ENCODE measurements at regions not wholly inside any gene's neighbourhood (a gene's known extent, or its start where the extent isn't known, plus 50 kb on each side); places are given as distances from the start of the nearest gene placed in this dataset.

DNA sequence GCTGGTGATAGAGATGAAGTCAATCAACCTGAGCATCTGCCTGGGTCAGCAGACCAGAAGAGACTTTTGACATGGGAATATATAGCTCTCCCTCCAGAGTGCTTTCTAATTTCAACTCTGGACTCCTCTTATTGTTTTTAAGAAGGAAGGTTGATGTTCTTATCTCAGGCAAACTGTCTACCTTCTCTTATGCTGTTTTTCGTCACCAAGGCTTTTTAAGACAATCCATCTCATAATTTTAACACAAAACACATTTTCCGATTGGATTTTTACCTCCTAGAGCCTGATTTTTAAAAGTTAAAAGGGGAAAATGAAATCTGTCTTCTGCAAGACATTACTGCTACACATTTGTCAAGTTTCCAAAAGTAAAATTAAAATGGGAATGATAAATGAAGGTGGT lies 368.7 kb upstream of the MIS18BP1 start (continued):
- TF ChIP-seq, protein P1, sequence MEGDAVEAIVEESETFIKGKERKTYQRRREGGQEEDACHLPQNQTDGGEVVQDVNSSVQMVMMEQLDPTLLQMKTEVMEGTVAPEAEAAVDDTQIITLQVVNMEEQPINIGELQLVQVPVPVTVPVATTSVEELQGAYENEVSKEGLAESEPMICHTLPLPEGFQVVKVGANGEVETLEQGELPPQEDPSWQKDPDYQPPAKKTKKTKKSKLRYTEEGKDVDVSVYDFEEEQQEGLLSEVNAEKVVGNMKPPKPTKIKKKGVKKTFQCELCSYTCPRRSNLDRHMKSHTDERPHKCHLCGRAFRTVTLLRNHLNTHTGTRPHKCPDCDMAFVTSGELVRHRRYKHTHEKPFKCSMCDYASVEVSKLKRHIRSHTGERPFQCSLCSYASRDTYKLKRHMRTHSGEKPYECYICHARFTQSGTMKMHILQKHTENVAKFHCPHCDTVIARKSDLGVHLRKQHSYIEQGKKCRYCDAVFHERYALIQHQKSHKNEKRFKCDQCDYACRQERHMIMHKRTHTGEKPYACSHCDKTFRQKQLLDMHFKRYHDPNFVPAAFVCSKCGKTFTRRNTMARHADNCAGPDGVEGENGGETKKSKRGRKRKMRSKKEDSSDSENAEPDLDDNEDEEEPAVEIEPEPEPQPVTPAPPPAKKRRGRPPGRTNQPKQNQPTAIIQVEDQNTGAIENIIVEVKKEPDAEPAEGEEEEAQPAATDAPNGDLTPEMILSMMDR (conservative IDR thresholded peaks at IDR 0.05; ENCODE audit: low read depth in 2 of 2) = no peak

DNA sequence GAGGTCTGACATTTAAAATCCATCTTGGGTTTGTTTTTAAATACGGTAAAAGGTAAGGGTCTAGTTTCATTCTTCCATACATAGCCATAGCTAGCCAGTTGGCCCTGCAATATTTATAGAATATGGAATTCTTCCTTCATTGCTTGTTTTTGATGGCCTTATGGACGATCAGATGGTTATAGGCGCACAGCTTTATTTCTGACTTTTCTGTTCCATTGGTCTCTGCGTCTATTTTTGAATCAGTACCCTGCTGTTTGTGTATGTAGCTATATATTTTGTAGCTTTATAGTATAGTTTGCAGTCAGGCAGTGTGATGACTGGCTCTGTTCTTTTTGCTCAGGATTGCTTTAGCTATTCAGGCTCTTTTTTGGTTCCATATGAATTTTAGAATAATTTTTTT lies 366.8 kb upstream of the MIS18BP1 start:
- H3K4me3 ChIP-seq = no peak overlapping the region
- no peak overlapping the region for H2AFZ ChIP-seq
- H3K9me2 ChIP-seq (ENCODE audit: insufficient read depth) = no peaks in the 10 kb centered on the region
- no peaks in the 10 kb centered on the region for H3K79me2 ChIP-seq (replicated peaks; ENCODE audit: insufficient read depth)
- Mint-ChIP-seq H3K4me1 (peaks cover 4% of the 10 kb centered on the region; the same call in 2 of the 3 replicates), H3K36me3 (ENCODE audit: low read depth) (no peaks in the 10 kb centered on the region), H3K4me3 (no peak overlapping the region), H3K27me3 (ENCODE audit: insufficient read depth, low read depth, poor library complexity) (no peaks in the 10 kb centered on the region), H3K27ac (no peak overlapping the region), H3K9me3 (no peaks in the 10 kb centered on the region)
- H3K4me1 ChIP-seq (ENCODE audit: insufficient read depth) = no peaks in the 10 kb centered on the region
- H3K27ac ChIP-seq (ENCODE audit: low read depth) = no peak overlapping the region
- ATAC-seq = no peak
- no peaks in the 10 kb centered on the region for H3K27me3 ChIP-seq (ENCODE audit: insufficient read depth)
- H3K36me3 ChIP-seq (ENCODE audit: insufficient read depth) = no peaks in the 10 kb centered on the region
- no peak for DNase-seq (ENCODE audit: low spot score)
- no peak for TF ChIP-seq POLR2AphosphoS5 (IDR thresholded peaks at IDR 0.05; ENCODE audit: low read depth)
- no peak for TF ChIP-seq NANOG (IDR thresholded peaks at IDR 0.05; ENCODE audit: borderline replicate concordance)
- TF ChIP-seq CREB1 (CRISPR knock-in tag; IDR thresholded peaks at IDR 0.05; ENCODE audit: low read depth) = no peak
- TF ChIP-seq ZNF114 (CRISPR knock-in tag; IDR thresholded peaks at IDR 0.05) = no peak
- TF ChIP-seq JUNB (IDR thresholded peaks at IDR 0.05; ENCODE audit: unreplicated experiment) = no peak
- TF ChIP-seq, protein P1 (conservative IDR thresholded peaks at IDR 0.05; ENCODE audit: low read depth in 2 of 2) = no peak
- TF ChIP-seq, protein P2, sequence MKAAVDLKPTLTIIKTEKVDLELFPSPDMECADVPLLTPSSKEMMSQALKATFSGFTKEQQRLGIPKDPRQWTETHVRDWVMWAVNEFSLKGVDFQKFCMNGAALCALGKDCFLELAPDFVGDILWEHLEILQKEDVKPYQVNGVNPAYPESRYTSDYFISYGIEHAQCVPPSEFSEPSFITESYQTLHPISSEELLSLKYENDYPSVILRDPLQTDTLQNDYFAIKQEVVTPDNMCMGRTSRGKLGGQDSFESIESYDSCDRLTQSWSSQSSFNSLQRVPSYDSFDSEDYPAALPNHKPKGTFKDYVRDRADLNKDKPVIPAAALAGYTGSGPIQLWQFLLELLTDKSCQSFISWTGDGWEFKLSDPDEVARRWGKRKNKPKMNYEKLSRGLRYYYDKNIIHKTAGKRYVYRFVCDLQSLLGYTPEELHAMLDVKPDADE (IDR thresholded peaks at IDR 0.05) = no peak
- no peak for TF ChIP-seq STAT1 (IDR thresholded peaks at IDR 0.05; ENCODE audit: unreplicated experiment)
- TF ChIP-seq EZH2 (IDR thresholded peaks at IDR 0.05; ENCODE audit: low read depth, unreplicated experiment) = no peak
- no peak for TF ChIP-seq ZNF331 (CRISPR knock-in tag; IDR thresholded peaks at IDR 0.05; ENCODE audit: low read depth)
- no peak overlapping the region for H3K4me2 ChIP-seq
- no peaks in the 10 kb centered on the region for H3F3A ChIP-seq (replicated peaks; ENCODE audit: low read depth)
- H4K20me1 ChIP-seq (replicated peaks; ENCODE audit: insufficient read depth) = no peaks in the 10 kb centered on the region

All from GM23338 (cell line).